ENCODE measurements at regions not wholly inside any gene's neighbourhood (a gene's known extent, or its start where the extent isn't known, plus 50 kb on each side); places are given as distances from the start of the nearest gene placed in this dataset.

DNA sequence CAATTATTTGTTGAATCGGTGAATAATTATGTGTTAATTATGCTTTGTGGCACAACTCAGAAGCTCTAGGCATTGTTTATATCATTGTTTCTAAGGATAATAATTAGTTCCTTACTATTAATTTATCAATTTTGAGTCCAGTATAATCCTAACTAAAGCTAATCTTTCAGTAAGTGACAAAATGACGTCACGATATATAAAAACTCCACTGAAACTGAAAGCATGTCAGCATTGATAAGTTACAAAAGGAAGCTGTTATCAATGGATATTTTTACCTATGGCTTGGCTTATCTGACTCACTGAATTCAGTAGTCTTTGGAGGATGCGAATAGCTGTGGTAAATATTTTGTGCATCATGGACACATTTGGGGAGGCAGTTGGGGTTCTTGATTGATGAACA is 793.1 kb downstream of the NXPH1 start:
- Histone ChIP-seq H3K9me3 (no peaks in the 10 kb centered on the region), H3K4me1 (no peaks in the 10 kb centered on the region), H3K27me3 (no peaks in the 10 kb centered on the region), H3K27ac (no peak overlapping the region), H3K36me3 (no peaks in the 10 kb centered on the region), H3K4me3 (no peak overlapping the region)
- DNase-seq, result no peak
- WGBS, 2 donors, result 89 to 94% methylated on average over 4 of the region's 4 CpGs
- TF ChIP-seq EP300 (IDR thresholded peaks at IDR 0.05) (no peak), POLR2AphosphoS5 (IDR thresholded peaks at IDR 0.05) (no peak), POLR2A (IDR thresholded peaks at IDR 0.05) (no peak)
- TF ChIP-seq, protein P1, sequence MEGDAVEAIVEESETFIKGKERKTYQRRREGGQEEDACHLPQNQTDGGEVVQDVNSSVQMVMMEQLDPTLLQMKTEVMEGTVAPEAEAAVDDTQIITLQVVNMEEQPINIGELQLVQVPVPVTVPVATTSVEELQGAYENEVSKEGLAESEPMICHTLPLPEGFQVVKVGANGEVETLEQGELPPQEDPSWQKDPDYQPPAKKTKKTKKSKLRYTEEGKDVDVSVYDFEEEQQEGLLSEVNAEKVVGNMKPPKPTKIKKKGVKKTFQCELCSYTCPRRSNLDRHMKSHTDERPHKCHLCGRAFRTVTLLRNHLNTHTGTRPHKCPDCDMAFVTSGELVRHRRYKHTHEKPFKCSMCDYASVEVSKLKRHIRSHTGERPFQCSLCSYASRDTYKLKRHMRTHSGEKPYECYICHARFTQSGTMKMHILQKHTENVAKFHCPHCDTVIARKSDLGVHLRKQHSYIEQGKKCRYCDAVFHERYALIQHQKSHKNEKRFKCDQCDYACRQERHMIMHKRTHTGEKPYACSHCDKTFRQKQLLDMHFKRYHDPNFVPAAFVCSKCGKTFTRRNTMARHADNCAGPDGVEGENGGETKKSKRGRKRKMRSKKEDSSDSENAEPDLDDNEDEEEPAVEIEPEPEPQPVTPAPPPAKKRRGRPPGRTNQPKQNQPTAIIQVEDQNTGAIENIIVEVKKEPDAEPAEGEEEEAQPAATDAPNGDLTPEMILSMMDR (IDR thresholded peaks at IDR 0.05), result no peak
- intact Hi-C loops (cut with DNase I), result no loop called here

DNA sequence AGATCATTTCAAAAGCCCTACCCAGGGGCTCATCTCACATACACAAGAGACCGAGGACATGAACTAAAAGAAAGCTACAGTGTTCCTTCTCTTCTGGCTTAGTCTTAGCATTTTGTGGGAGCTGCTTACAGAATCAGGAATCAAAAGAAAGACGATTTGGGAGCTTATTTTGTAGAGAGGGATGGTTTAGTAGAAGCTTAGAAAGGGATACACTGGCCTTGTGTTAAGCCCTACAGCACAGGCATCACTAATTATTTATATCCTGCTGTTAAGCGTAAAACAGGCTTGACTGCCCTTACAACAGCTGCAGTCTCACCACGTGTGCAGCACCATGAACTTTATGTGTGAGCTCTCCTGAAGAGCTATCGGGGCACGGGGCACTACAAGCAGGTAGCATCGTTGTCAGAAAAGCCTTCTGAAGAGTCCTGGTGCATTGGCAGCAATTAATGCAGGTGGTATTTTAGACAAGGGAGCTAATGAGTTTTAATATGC is 798.3 kb downstream of the NXPH1 start:
- H3K36me3 ChIP-seq, result no peaks in the 10 kb centered on the region
- no peak for DNase-seq

DNA sequence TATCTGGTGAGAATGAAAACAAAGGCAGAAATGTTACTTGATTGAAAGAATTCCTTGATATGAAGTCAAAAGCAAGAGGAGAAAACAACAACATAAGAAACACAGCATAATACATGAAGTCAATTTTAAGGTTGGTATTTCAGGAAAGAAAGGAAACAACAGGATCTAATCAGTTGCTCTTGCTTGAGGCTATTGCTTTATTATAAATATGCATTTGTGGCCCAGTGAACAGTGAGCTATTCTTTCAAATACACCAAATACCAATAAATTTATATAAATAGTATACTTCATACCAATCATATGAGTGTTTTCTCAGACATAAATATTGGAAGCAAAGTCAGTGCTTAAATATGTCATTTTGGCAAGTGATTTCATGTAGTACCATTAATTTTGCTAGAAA is 806.6 kb downstream of the NXPH1 start:
- H3K36me3 ChIP-seq, result no peaks in the 10 kb centered on the region
- intact Hi-C loops (cut with DNase I), result no loop called here
- TF ChIP-seq POLR2A (IDR thresholded peaks at IDR 0.05) (no peak), POLR2AphosphoS5 (IDR thresholded peaks at IDR 0.05) (no peak), EP300 (IDR thresholded peaks at IDR 0.05) (no peak)
- TF ChIP-seq, protein P1 (IDR thresholded peaks at IDR 0.05), result no peak

More for the DNA sequence above, 798.3 kb downstream of the NXPH1 start:
- intact Hi-C loops (cut with DNase I), result no loop called here
- H3K27me3 ChIP-seq, result no peaks in the 10 kb centered on the region
- H3K27ac ChIP-seq, result no peak overlapping the region
- TF ChIP-seq EP300 (IDR thresholded peaks at IDR 0.05), result no peak
- no peak overlapping the region for H3K4me3 ChIP-seq
- no peaks in the 10 kb centered on the region for H3K9me3 ChIP-seq
- WGBS, 2 donors, result 39 to 50% methylated on average over 7 of the region's 7 CpGs
- no peaks in the 10 kb centered on the region for H3K4me1 ChIP-seq

DNA sequence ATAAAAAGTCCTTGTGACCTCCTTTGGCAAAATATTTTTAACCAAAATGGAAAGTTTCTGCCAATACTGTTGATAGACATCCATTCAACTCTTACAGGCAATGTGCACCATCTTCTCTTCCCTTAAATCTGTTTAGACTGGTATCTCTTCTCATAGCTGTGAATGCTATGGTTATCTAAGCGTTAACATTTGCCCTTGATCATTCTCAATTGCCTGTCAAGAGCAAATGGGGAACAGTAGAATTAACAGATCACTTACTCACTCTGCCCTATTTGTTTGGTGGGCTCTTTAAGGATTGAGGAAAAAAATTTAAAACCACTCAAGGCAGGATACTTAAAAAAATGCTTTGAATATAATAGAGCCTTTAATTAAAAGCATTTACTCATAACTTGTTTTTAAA is 808.4 kb downstream of the NXPH1 start:
- H3K9me3 ChIP-seq, result no peaks in the 10 kb centered on the region
- no peak for DNase-seq
- no peaks in the 10 kb centered on the region for H3K4me1 ChIP-seq
- no peaks in the 10 kb centered on the region for H3K36me3 ChIP-seq
- TF ChIP-seq EP300 (IDR thresholded peaks at IDR 0.05) (no peak), POLR2AphosphoS5 (IDR thresholded peaks at IDR 0.05) (no peak), POLR2A (IDR thresholded peaks at IDR 0.05) (no peak)
- TF ChIP-seq, protein P1 (IDR thresholded peaks at IDR 0.05), result no peak
- intact Hi-C loops (cut with DNase I), result no loop called here
- no peak overlapping the region for H3K27ac ChIP-seq
- 67 to 81% methylated on average over 1 of the region's 1 CpG for WGBS, 2 donors
- no peak overlapping the region for H3K4me3 ChIP-seq
- no peaks in the 10 kb centered on the region for H3K27me3 ChIP-seq

More for the DNA sequence above, 806.6 kb downstream of the NXPH1 start:
- no peak for DNase-seq
- Histone ChIP-seq H3K4me1 (no peaks in the 10 kb centered on the region), H3K9me3 (no peaks in the 10 kb centered on the region), H3K4me3 (no peak overlapping the region), H3K27ac (no peak overlapping the region), H3K27me3 (no peaks in the 10 kb centered on the region)

DNA sequence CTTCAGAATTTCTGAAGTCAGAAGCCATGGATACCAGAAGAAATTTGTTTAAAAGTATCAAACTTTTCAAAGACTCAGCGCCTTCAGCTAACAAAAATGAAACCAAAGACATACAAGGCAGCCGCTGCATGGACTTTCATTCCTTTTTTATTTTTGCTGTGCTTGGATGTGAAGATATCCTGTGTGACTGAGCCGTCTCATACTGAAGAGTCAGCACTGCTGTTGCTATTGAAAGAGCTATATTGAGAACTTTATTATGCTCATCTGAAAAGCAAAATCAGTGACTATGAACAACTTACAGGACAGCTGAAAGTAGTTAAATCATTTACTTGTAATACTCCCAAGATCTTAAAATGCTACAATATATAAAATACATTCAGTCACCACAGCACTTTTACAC is 809.2 kb downstream of the NXPH1 start:
- WGBS, 2 donors, result 74 to 75% methylated on average over 3 of the region's 3 CpGs
- Histone ChIP-seq H3K4me1 (no peaks in the 10 kb centered on the region), H3K27me3 (no peaks in the 10 kb centered on the region), H3K36me3 (no peaks in the 10 kb centered on the region), H3K27ac (no peak overlapping the region), H3K4me3 (no peak overlapping the region), H3K9me3 (no peaks in the 10 kb centered on the region)
- no peak for DNase-seq
- no peak for TF ChIP-seq POLR2A (IDR thresholded peaks at IDR 0.05)
- TF ChIP-seq, protein P1 (IDR thresholded peaks at IDR 0.05), result no peak
- intact Hi-C loops (cut with DNase I), result no loop called here

Data from sigmoid colon (tissue), 6 donors.